SK-N-SH treated with all-trans-retinoic acid at 6 μM for 48 hours (cell line): ENCODE measurements at regions not wholly inside any gene's neighbourhood (a gene's known extent, or its start where the extent isn't known, plus 50 kb on each side); places are given as distances from the start of the nearest gene placed in this dataset.

Source experiments
- ATAC-seq: fragments of 200-7000 bp; cut with Tn5 transposase; 3 replicates; pipeline ENCODE4 v1.9.1; 2020; ENCODE audit warnings: mild to moderate bottlenecking, moderate library complexity
- ARNTL ChIP-seq: fragments of 450-650 bp; formaldehyde crosslinking; IDR thresholded peaks from 2 replicates; pipeline ENCODE4 v1.5.0; 2020; ENCODE audit warnings: low read depth, mild to moderate bottlenecking, moderate library complexity, borderline replicate concordance
- BACH2 ChIP-seq: fragments of 250-450 bp; sonication (Bioruptor Pico); IDR thresholded peaks from 2 replicates; pipeline ENCODE4 v1.9.0; 2021; ENCODE audit warnings: mild to moderate bottlenecking, borderline replicate concordance
- CREB5 ChIP-seq: fragments of 250-450 bp; sonication (Bioruptor Pico); IDR thresholded peaks from 2 replicates; pipeline ENCODE4 v1.5.1; 2020; ENCODE audit warnings: low read depth, mild to moderate bottlenecking, moderate library complexity
- CSDC2 ChIP-seq: fragments of 250-450 bp; sonication (Bioruptor Pico); IDR thresholded peaks from 2 replicates; pipeline ENCODE4 v1.5.0; 2020; ENCODE audit warnings: mild to moderate bottlenecking, moderate library complexity
- CSRNP3 ChIP-seq: fragments of 250-450 bp; sonication (Bioruptor Pico); IDR thresholded peaks from 2 replicates; pipeline ENCODE4 v1.5.1; 2021; ENCODE audit warnings: mild to moderate bottlenecking, moderate library complexity
- ESRRG ChIP-seq: fragments of 250-450 bp; sonication (Bioruptor Pico); IDR thresholded peaks from 2 replicates; pipeline ENCODE4 v1.6.1; 2021; ENCODE audit warnings: mild to moderate bottlenecking
- GLIS3 ChIP-seq: fragments of 250-450 bp; sonication (Bioruptor Pico); IDR thresholded peaks from 2 replicates; pipeline ENCODE4 v1.5.0; 2020; ENCODE audit warnings: mild to moderate bottlenecking, moderate library complexity
- ISL1 ChIP-seq: fragments of 250-450 bp; sonication (Bioruptor Pico); IDR thresholded peaks from 2 replicates; pipeline ENCODE4 v2.1.2; 2022; ENCODE audit warnings: mild to moderate bottlenecking, moderate library complexity
- OSR1 ChIP-seq: fragments of 250-450 bp; sonication (Bioruptor Pico); IDR thresholded peaks from 2 replicates; pipeline ENCODE4 v1.8.0; 2022; ENCODE audit warnings: moderate library complexity, mild to moderate bottlenecking, inconsistent platforms
- PATZ1 ChIP-seq: fragments of 250-450 bp; sonication (Bioruptor Pico); IDR thresholded peaks from 2 replicates; pipeline ENCODE4 v1.8.0; 2020; ENCODE audit warnings: mild to moderate bottlenecking, moderate library complexity, borderline replicate concordance
- POU6F1 ChIP-seq: fragments of 250-450 bp; sonication (Bioruptor Pico); IDR thresholded peaks from 2 replicates; pipeline ENCODE4 v1.8.0; 2021; ENCODE audit warnings: low read depth, mild to moderate bottlenecking, moderate library complexity, borderline replicate concordance
- PPARA ChIP-seq: fragments of 250-450 bp; sonication (Bioruptor Pico); IDR thresholded peaks from 2 replicates; pipeline ENCODE4 v1.5.0; 2020; ENCODE audit warnings: mild to moderate bottlenecking, borderline replicate concordance
- RARB ChIP-seq: fragments of 250-450 bp; sonication (Bioruptor Pico); IDR thresholded peaks from 2 replicates; pipeline ENCODE4 v1.8.0; 2021; ENCODE audit warnings: mild to moderate bottlenecking, moderate library complexity
- SNAI2 ChIP-seq: fragments of 250-450 bp; sonication (Bioruptor Pico); IDR thresholded peaks from 2 replicates; pipeline ENCODE4 v1.5.0; 2020; ENCODE audit warnings: mild to moderate bottlenecking, moderate library complexity
- TCF4 ChIP-seq: fragments of 250-450 bp; sonication (Bioruptor Pico); IDR thresholded peaks from 2 replicates; pipeline ENCODE4 v1.8.0; 2021; ENCODE audit warnings: mild to moderate bottlenecking, moderate library complexity, borderline replicate concordance
- TOX ChIP-seq: fragments of 250-450 bp; sonication (Bioruptor Pico); IDR thresholded peaks from 2 replicates; pipeline ENCODE4 v1.8.0; 2021; ENCODE audit warnings: mild to moderate bottlenecking, moderate library complexity, borderline replicate concordance
- TSHZ2 ChIP-seq: fragments of 250-450 bp; sonication (Bioruptor Pico); IDR thresholded peaks from 2 replicates; pipeline ENCODE4 v1.5.0; 2020; ENCODE audit warnings: mild to moderate bottlenecking, moderate library complexity
- ZC3H10 ChIP-seq: fragments of 250-450 bp; sonication (Bioruptor Pico); IDR thresholded peaks from 2 replicates; pipeline ENCODE4 v1.5.1; 2021; ENCODE audit warnings: mild to moderate bottlenecking, moderate library complexity
- ZFP30 ChIP-seq: fragments of 450-650 bp; formaldehyde crosslinking; IDR thresholded peaks from 2 replicates; pipeline ENCODE4 v1.5.0; 2022; ENCODE audit warnings: mild to moderate bottlenecking, moderate library complexity
- ZNF565 ChIP-seq: fragments of 450-650 bp; formaldehyde crosslinking; conservative IDR thresholded peaks from 2 replicates; pipeline ENCODE4 v1.5.0; 2020; ENCODE audit warnings: low read depth, mild to moderate bottlenecking, moderate library complexity
- ZNF70 ChIP-seq: fragments of 450-650 bp; formaldehyde crosslinking; IDR thresholded peaks from 2 replicates; pipeline ENCODE4 v1.5.0; 2020; ENCODE audit warnings: mild to moderate bottlenecking, moderate library complexity

- no peak for TF ChIP-seq TSHZ2 (CRISPR knock-in tag)
- no peak for TF ChIP-seq PPARA (CRISPR knock-in tag)
- no peak for TF ChIP-seq RARB (CRISPR knock-in tag)
- no peak for TF ChIP-seq ZNF565 (CRISPR knock-in tag)
- TF ChIP-seq GLIS3 = no peak
- no peak for TF ChIP-seq ARNTL (CRISPR knock-in tag)
- no peak for TF ChIP-seq OSR1 (CRISPR knock-in tag)
- TF ChIP-seq PATZ1 (CRISPR knock-in tag) = no peak
- no peak for TF ChIP-seq CSDC2 (CRISPR knock-in tag)
- no peak for TF ChIP-seq POU6F1 (CRISPR knock-in tag)
- no peak for TF ChIP-seq ESRRG (CRISPR knock-in tag)
- TF ChIP-seq ZC3H10 (CRISPR knock-in tag) = no peak
- no peak for TF ChIP-seq ZNF70 (CRISPR knock-in tag)
- TF ChIP-seq, all 23 proteins: peak for 0
Observed at GRCh38 chr18:22765896-22766295, 167.2 kb upstream of the RBBP8 start (continued).

GRCh38 chr18:22767653-22768052 is 165.5 kb upstream of the RBBP8 start:
- ATAC-seq = no peak

GRCh38 chr18:22773944-22774343 is 159.2 kb upstream of the RBBP8 start:
- no peak for TF ChIP-seq TOX (CRISPR knock-in tag)
- no peak for TF ChIP-seq CREB5 (CRISPR knock-in tag)
- TF ChIP-seq ZFP30 (CRISPR knock-in tag) = no peak
- no peak for TF ChIP-seq ESRRG (CRISPR knock-in tag)
- no peak for TF ChIP-seq ISL1 (CRISPR knock-in tag)
- no peak for TF ChIP-seq ZC3H10 (CRISPR knock-in tag)
- TF ChIP-seq TCF4 (CRISPR knock-in tag) = no peak
- TF ChIP-seq SNAI2 (CRISPR knock-in tag) = no peak

More at GRCh38 chr18:22767653-22768052, 165.5 kb upstream of the RBBP8 start:
- TF ChIP-seq RARB (CRISPR knock-in tag) = no peak

GRCh38 chr18:22778996-22779395 is 154.1 kb upstream of the RBBP8 start:
- no peak for ATAC-seq
- TF ChIP-seq ZNF70 (CRISPR knock-in tag) = no peak
- TF ChIP-seq ZNF565 (CRISPR knock-in tag) = no peak
- no peak for TF ChIP-seq PPARA (CRISPR knock-in tag)

More at GRCh38 chr18:22773944-22774343, 159.2 kb upstream of the RBBP8 start:
- no peak for ATAC-seq

GRCh38 chr18:22783245-22783644 is 149.9 kb upstream of the RBBP8 start:
- no peak for ATAC-seq

More at GRCh38 chr18:22783245-22783644, 149.9 kb upstream of the RBBP8 start:
- TF ChIP-seq BACH2 (CRISPR knock-in tag) = no peak
- no peak for TF ChIP-seq PPARA (CRISPR knock-in tag)
- no peak for TF ChIP-seq ZFP30 (CRISPR knock-in tag)
- no peak for TF ChIP-seq CSRNP3 (CRISPR knock-in tag)
